Stimulated activated CD8-positive, alpha-beta memory T cell treated with anti-CD3 and anti-CD28 coated beads, Interleukin-15, amount 100 ng/mL, for 1 hour (primary cell): ENCODE measurements at regions not wholly inside any gene's neighbourhood (a gene's known extent, or its start where the extent isn't known, plus 50 kb on each side); places are given as distances from the start of the nearest gene placed in this dataset.

Experiments
- DNase-seq: peaks from one replicate; pipeline ENCODE4 v3.0.0-alpha.2; 2020; ENCODE audit warnings: low read depth

- no peak for DNase-seq
Measured at GRCh38 chr10:129219364-129219763, 247.7 kb upstream of the MGMT start.

GRCh38 chr10:129222436-129222835 lies 244.6 kb upstream of the MGMT start:
- no peak for DNase-seq

GRCh38 chr10:129223363-129223762 lies 243.7 kb upstream of the MGMT start:
- DNase-seq, result no peak

GRCh38 chr10:129224065-129224464 lies 243.0 kb upstream of the MGMT start:
- no peak for DNase-seq

- DNase-seq, result no peak
Measured at GRCh38 chr10:129231821-129232220, 235.2 kb upstream of the MGMT start.

GRCh38 chr10:129233351-129234148 lies 233.5 kb upstream of the MGMT start:
- no peak for DNase-seq

GRCh38 chr10:129236274-129236691 lies 230.8 kb upstream of the MGMT start:
- no peak for DNase-seq

GRCh38 chr10:129241461-129241860 lies 225.6 kb upstream of the MGMT start:
- DNase-seq, result no peak

GRCh38 chr10:129244298-129244697 lies 222.7 kb upstream of the MGMT start:
- DNase-seq, result no peak

GRCh38 chr10:129244757-129245156 lies 222.3 kb upstream of the MGMT start:
- no peak for DNase-seq

GRCh38 chr10:129253161-129253864 lies 213.7 kb upstream of the MGMT start:
- no peak for DNase-seq

- DNase-seq, result no peak
Measured at GRCh38 chr10:129253865-129254179, 213.2 kb upstream of the MGMT start.

- no peak for DNase-seq
Measured at GRCh38 chr10:129258283-129258923, 208.6 kb upstream of the MGMT start.

GRCh38 chr10:129259128-129259815 lies 207.8 kb upstream of the MGMT start:
- DNase-seq, result no peak

- DNase-seq, result no peak
Measured at GRCh38 chr10:129272176-129272575, 194.9 kb upstream of the MGMT start.

- DNase-seq, result no peak
Measured at GRCh38 chr10:129272866-129273650, 194.0 kb upstream of the MGMT start.

GRCh38 chr10:129273860-129274259 lies 193.2 kb upstream of the MGMT start:
- no peak for DNase-seq

- DNase-seq, result no peak
Measured at GRCh38 chr10:129274748-129275474, 192.1 kb upstream of the MGMT start.

GRCh38 chr10:129275886-129276285 lies 191.2 kb upstream of the MGMT start:
- DNase-seq, result no peak

GRCh38 chr10:129277084-129277483 lies 190.0 kb upstream of the MGMT start:
- DNase-seq, result no peak

GRCh38 chr10:129277841-129278240 lies 189.2 kb upstream of the MGMT start:
- no peak for DNase-seq
